ENCODE measurements at regions not wholly inside any gene's neighbourhood (a gene's known extent, or its start where the extent isn't known, plus 50 kb on each side); places are given as distances from the start of the nearest gene placed in this dataset.

DNA sequence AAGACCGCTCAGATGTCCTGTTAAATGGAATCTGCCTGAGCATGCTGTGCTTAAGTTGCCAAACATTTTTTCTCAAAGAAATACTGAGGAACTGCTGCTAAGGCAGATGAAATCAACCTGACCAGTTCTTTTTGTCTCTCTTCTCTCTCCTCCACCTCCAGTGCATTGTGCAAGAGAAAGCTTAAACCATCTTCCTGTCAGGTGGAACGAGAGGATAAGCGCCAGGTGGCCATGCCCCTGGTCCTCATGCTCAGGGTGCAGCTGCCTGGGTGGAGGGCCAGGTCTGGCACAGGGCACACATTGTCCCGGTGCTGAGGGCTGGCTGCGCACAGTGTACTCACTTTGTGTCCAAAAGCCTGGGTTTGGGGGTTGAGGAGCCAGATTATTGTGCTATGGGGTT is 176.2 kb upstream of the TP63 start:
- Histone ChIP-seq H3K27ac (ENCODE audit: low read depth in 1 of 2, low read length in 2 of 2) (no peak overlapping the region), H3K4me3 (ENCODE audit: low read depth in 1 of 3, low read length in 3 of 3) (no peak overlapping the region), H3K27me3 (ENCODE audit: control insufficient read depth in 4 of 4, insufficient read depth in 4 of 4, low read length in 3 of 4) (no peaks in the 10 kb centered on the region), H3K9me3 (ENCODE audit: control insufficient read depth in 4 of 4, low read length in 3 of 4) (peaks cover 0 to 1% (median 0%) of the 10 kb centered on the region in 4 donors), H3K4me1 (ENCODE audit: control insufficient read depth in 4 of 4, insufficient read depth in 4 of 4, low read length in 3 of 4) (no peaks in the 10 kb centered on the region), H3K9ac (ENCODE audit: low read depth in 1 of 2, low read length in 2 of 2) (no peak overlapping the region), H3K36me3 (ENCODE audit: control insufficient read depth in 4 of 4, insufficient read depth in 3 of 4, low read depth in 1 of 4, low read length in 3 of 4) (no peaks in the 10 kb centered on the region)
- TF ChIP-seq RAD21 (IDR thresholded peaks at IDR 0.05) (no peak), FOXA1 (IDR thresholded peaks at IDR 0.05) (no peak), EGR1 (IDR thresholded peaks at IDR 0.05; ENCODE audit: low read depth in 2 of 2) (no peak), FOXA2 (IDR thresholded peaks at IDR 0.05) (no peak), HNF4A (conservative IDR thresholded peaks at IDR 0.05) (no peak), HNF4G (IDR thresholded peaks at IDR 0.05) (no peak), YY1 (IDR thresholded peaks at IDR 0.05) (no peak), RXRA (IDR thresholded peaks at IDR 0.05) (no peak), SP1 (IDR thresholded peaks at IDR 0.05) (no peak)
- TF ChIP-seq, protein P1, sequence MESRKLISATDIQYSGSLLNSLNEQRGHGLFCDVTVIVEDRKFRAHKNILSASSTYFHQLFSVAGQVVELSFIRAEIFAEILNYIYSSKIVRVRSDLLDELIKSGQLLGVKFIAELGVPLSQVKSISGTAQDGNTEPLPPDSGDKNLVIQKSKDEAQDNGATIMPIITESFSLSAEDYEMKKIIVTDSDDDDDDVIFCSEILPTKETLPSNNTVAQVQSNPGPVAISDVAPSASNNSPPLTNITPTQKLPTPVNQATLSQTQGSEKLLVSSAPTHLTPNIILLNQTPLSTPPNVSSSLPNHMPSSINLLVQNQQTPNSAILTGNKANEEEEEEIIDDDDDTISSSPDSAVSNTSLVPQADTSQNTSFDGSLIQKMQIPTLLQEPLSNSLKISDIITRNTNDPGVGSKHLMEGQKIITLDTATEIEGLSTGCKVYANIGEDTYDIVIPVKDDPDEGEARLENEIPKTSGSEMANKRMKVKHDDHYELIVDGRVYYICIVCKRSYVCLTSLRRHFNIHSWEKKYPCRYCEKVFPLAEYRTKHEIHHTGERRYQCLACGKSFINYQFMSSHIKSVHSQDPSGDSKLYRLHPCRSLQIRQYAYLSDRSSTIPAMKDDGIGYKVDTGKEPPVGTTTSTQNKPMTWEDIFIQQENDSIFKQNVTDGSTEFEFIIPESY (IDR thresholded peaks at IDR 0.05) = no peak
- TF ChIP-seq, protein P2, sequence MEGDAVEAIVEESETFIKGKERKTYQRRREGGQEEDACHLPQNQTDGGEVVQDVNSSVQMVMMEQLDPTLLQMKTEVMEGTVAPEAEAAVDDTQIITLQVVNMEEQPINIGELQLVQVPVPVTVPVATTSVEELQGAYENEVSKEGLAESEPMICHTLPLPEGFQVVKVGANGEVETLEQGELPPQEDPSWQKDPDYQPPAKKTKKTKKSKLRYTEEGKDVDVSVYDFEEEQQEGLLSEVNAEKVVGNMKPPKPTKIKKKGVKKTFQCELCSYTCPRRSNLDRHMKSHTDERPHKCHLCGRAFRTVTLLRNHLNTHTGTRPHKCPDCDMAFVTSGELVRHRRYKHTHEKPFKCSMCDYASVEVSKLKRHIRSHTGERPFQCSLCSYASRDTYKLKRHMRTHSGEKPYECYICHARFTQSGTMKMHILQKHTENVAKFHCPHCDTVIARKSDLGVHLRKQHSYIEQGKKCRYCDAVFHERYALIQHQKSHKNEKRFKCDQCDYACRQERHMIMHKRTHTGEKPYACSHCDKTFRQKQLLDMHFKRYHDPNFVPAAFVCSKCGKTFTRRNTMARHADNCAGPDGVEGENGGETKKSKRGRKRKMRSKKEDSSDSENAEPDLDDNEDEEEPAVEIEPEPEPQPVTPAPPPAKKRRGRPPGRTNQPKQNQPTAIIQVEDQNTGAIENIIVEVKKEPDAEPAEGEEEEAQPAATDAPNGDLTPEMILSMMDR (IDR thresholded peaks at IDR 0.05; ENCODE audit: low read depth, low read length, missing input control) = no peak
- TF ChIP-seq, protein P3, sequence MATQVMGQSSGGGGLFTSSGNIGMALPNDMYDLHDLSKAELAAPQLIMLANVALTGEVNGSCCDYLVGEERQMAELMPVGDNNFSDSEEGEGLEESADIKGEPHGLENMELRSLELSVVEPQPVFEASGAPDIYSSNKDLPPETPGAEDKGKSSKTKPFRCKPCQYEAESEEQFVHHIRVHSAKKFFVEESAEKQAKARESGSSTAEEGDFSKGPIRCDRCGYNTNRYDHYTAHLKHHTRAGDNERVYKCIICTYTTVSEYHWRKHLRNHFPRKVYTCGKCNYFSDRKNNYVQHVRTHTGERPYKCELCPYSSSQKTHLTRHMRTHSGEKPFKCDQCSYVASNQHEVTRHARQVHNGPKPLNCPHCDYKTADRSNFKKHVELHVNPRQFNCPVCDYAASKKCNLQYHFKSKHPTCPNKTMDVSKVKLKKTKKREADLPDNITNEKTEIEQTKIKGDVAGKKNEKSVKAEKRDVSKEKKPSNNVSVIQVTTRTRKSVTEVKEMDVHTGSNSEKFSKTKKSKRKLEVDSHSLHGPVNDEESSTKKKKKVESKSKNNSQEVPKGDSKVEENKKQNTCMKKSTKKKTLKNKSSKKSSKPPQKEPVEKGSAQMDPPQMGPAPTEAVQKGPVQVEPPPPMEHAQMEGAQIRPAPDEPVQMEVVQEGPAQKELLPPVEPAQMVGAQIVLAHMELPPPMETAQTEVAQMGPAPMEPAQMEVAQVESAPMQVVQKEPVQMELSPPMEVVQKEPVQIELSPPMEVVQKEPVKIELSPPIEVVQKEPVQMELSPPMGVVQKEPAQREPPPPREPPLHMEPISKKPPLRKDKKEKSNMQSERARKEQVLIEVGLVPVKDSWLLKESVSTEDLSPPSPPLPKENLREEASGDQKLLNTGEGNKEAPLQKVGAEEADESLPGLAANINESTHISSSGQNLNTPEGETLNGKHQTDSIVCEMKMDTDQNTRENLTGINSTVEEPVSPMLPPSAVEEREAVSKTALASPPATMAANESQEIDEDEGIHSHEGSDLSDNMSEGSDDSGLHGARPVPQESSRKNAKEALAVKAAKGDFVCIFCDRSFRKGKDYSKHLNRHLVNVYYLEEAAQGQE (IDR thresholded peaks at IDR 0.05) = no peak
- TF ChIP-seq, protein P4, sequence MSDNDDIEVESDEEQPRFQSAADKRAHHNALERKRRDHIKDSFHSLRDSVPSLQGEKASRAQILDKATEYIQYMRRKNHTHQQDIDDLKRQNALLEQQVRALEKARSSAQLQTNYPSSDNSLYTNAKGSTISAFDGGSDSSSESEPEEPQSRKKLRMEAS (IDR thresholded peaks at IDR 0.05) = no peak
- TF ChIP-seq, protein P5, sequence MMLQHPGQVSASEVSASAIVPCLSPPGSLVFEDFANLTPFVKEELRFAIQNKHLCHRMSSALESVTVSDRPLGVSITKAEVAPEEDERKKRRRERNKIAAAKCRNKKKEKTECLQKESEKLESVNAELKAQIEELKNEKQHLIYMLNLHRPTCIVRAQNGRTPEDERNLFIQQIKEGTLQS (IDR thresholded peaks at IDR 0.05) = no peak
- 94% methylated on average over 5 of the region's 5 CpGs for WGBS
- DNase-seq (ENCODE audit: low spot score) = no peak

DNA sequence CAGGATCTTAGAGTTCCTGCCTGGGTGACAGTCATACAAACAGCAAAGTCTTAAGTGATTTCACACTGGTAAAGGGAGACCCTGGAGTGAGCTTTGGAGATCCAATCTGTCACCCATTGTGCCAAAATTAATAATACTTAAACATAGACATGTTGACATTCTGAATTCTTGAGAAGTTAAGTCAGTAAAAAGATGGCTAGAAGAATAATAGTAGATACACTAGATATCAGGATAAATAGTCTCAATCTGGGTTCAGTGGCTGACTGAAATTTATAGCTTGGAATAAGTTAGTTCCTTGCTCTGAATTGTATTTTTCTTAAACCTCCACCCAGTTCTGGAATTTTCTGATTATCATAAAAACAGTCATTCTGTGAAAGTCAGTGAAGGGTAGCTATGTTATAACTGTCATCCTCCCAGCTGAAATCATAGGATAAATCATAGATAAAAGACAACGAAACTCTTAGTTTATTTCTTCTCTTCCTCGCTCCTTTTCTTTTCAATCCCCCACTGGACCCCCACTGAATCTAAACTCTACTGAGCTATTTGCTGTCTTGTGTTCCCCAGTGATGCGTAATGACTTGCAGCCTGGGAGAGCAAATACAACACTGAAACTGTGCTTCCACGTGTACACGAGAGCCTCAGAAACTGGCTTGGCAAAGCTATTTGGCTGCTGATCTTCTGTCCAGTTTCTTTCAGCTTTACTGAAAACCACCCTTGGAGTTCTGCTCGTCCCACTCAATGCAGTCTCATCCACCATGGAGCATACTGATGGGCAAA is 175.4 kb upstream of the TP63 start:
- Histone ChIP-seq H3K27me3 (ENCODE audit: control insufficient read depth in 4 of 4, insufficient read depth in 4 of 4, low read length in 3 of 4) (no peaks in the 10 kb centered on the region), H3K4me3 (ENCODE audit: low read depth in 1 of 3, low read length in 3 of 3) (no peak overlapping the region), H3K9me3 (ENCODE audit: control insufficient read depth in 4 of 4, low read length in 3 of 4) (peaks cover 0 to 1% (median 0%) of the 10 kb centered on the region in 4 donors), H3K9ac (ENCODE audit: low read depth in 1 of 2, low read length in 2 of 2) (no peak overlapping the region), H3K27ac (ENCODE audit: low read depth in 1 of 2, low read length in 2 of 2) (no peak overlapping the region), H3K4me1 (ENCODE audit: control insufficient read depth in 4 of 4, insufficient read depth in 4 of 4, low read length in 3 of 4) (no peaks in the 10 kb centered on the region), H3K36me3 (ENCODE audit: control insufficient read depth in 4 of 4, insufficient read depth in 3 of 4, low read depth in 1 of 4, low read length in 3 of 4) (no peaks in the 10 kb centered on the region)
- 93% methylated on average over 6 of the region's 6 CpGs for WGBS
- no peak for DNase-seq (ENCODE audit: low spot score)
- TF ChIP-seq, protein P4 (IDR thresholded peaks at IDR 0.05) = no peak
- no peak for TF ChIP-seq RAD21 (IDR thresholded peaks at IDR 0.05)
- TF ChIP-seq YY1 (IDR thresholded peaks at IDR 0.05) = no peak
- no peak for TF ChIP-seq GABPA (IDR thresholded peaks at IDR 0.05 in 1 of 2, conservative IDR thresholded peaks at IDR 0.05 in 1 of 2)
- TF ChIP-seq JUND (IDR thresholded peaks at IDR 0.05) = no peak
- TF ChIP-seq, protein P2 (IDR thresholded peaks at IDR 0.05; ENCODE audit: low read depth, low read length, missing input control) = no peak
- TF ChIP-seq, protein P1 (IDR thresholded peaks at IDR 0.05) = no peak
- no peak for TF ChIP-seq EGR1 (IDR thresholded peaks at IDR 0.05; ENCODE audit: low read depth in 2 of 2)
- TF ChIP-seq, protein P5 (IDR thresholded peaks at IDR 0.05) = no peak

All from liver (tissue), 8 donors.